ENCODE measurements at regions not wholly inside any gene's neighbourhood (a gene's known extent, or its start where the extent isn't known, plus 50 kb on each side); places are given as distances from the start of the nearest gene placed in this dataset.

- no peak for TF ChIP-seq CTCF (IDR thresholded peaks at IDR 0.05; ENCODE audit: low read length, missing control alignments)
- DNase-seq (ENCODE audit: low read depth), result no peak
- H3K4me3 ChIP-seq (replicated peaks; ENCODE audit: low read depth, low read length), result no peak overlapping the region
Observed at GRCh38 chr4:122227202-122227601, 75.1 kb downstream of the BLTP1 start.

- TF ChIP-seq CTCF (IDR thresholded peaks at IDR 0.05; ENCODE audit: low read length, missing control alignments), result no peak
- DNase-seq (ENCODE audit: low read depth), result no peak
- no peak overlapping the region for H3K4me3 ChIP-seq (replicated peaks; ENCODE audit: low read depth, low read length)
Observed at GRCh38 chr4:122229857-122230256, 77.7 kb downstream of the BLTP1 start.

- no peak overlapping the region for H3K4me3 ChIP-seq (replicated peaks; ENCODE audit: low read depth, low read length)
- no peak for TF ChIP-seq CTCF (IDR thresholded peaks at IDR 0.05; ENCODE audit: low read length, missing control alignments)
- no peak for DNase-seq (ENCODE audit: low read depth)
Observed at GRCh38 chr4:122232633-122233032, 80.5 kb downstream of the BLTP1 start.

GRCh38 chr4:122234686-122235085 is 82.6 kb downstream of the BLTP1 start:
- no peak for DNase-seq (ENCODE audit: low read depth)
- no peak for TF ChIP-seq CTCF (IDR thresholded peaks at IDR 0.05; ENCODE audit: low read length, missing control alignments)
- H3K4me3 ChIP-seq (replicated peaks; ENCODE audit: low read depth, low read length), result no peak overlapping the region

GRCh38 chr4:122243785-122244184 is 91.7 kb downstream of the BLTP1 start:
- no peak overlapping the region for H3K4me3 ChIP-seq (replicated peaks; ENCODE audit: low read depth, low read length)
- TF ChIP-seq CTCF (IDR thresholded peaks at IDR 0.05; ENCODE audit: low read length, missing control alignments), result no peak
- no peak for DNase-seq (ENCODE audit: low read depth)

GRCh38 chr4:122244764-122245163 is 92.6 kb downstream of the BLTP1 start:
- no peak for TF ChIP-seq CTCF (IDR thresholded peaks at IDR 0.05; ENCODE audit: low read length, missing control alignments)
- no peak for DNase-seq (ENCODE audit: low read depth)
- H3K4me3 ChIP-seq (replicated peaks; ENCODE audit: low read depth, low read length), result no peak overlapping the region

- no peak for DNase-seq (ENCODE audit: low read depth)
- no peak for TF ChIP-seq CTCF (IDR thresholded peaks at IDR 0.05; ENCODE audit: low read length, missing control alignments)
Observed at GRCh38 chr4:122246551-122246950, 94.4 kb downstream of the BLTP1 start.

More at GRCh38 chr4:122246551-122246950, 94.4 kb downstream of the BLTP1 start:
- H3K4me3 ChIP-seq (replicated peaks; ENCODE audit: low read depth, low read length), result no peak overlapping the region

All from fibroblast of pulmonary artery (primary cell).